ENCODE measurements at regions not wholly inside any gene's neighbourhood (a gene's known extent, or its start where the extent isn't known, plus 50 kb on each side); places are given as distances from the start of the nearest gene placed in this dataset.
"Not testable (repeated sequence)": the region's sequence is repeated elsewhere in the genome, so short reads cannot be mapped to it uniquely, and the experiment has no call there.

- no peaks in the 10 kb centered on the region for H3K9me3 ChIP-seq (replicated peaks)
- no peak overlapping the region for H3K4me3 ChIP-seq
- H3K4me1 ChIP-seq, result no peaks in the 10 kb centered on the region
- intact Hi-C loops (cut with micrococcal nuclease), result no loop called here
- no peaks in the 10 kb centered on the region for H3K36me3 ChIP-seq
- no peak for DNase-seq
- H3K27me3 ChIP-seq (ENCODE audit: low read depth), result no peaks in the 10 kb centered on the region
- no peak overlapping the region for H3K27ac ChIP-seq (replicated peaks)
- TF ChIP-seq, protein P1, sequence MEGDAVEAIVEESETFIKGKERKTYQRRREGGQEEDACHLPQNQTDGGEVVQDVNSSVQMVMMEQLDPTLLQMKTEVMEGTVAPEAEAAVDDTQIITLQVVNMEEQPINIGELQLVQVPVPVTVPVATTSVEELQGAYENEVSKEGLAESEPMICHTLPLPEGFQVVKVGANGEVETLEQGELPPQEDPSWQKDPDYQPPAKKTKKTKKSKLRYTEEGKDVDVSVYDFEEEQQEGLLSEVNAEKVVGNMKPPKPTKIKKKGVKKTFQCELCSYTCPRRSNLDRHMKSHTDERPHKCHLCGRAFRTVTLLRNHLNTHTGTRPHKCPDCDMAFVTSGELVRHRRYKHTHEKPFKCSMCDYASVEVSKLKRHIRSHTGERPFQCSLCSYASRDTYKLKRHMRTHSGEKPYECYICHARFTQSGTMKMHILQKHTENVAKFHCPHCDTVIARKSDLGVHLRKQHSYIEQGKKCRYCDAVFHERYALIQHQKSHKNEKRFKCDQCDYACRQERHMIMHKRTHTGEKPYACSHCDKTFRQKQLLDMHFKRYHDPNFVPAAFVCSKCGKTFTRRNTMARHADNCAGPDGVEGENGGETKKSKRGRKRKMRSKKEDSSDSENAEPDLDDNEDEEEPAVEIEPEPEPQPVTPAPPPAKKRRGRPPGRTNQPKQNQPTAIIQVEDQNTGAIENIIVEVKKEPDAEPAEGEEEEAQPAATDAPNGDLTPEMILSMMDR (IDR thresholded peaks at IDR 0.05; ENCODE audit: borderline replicate concordance), result no peak
Measured at GRCh38 chr5:1959231-1959630, 76.5 kb upstream of the IRX4 start.

DNA sequence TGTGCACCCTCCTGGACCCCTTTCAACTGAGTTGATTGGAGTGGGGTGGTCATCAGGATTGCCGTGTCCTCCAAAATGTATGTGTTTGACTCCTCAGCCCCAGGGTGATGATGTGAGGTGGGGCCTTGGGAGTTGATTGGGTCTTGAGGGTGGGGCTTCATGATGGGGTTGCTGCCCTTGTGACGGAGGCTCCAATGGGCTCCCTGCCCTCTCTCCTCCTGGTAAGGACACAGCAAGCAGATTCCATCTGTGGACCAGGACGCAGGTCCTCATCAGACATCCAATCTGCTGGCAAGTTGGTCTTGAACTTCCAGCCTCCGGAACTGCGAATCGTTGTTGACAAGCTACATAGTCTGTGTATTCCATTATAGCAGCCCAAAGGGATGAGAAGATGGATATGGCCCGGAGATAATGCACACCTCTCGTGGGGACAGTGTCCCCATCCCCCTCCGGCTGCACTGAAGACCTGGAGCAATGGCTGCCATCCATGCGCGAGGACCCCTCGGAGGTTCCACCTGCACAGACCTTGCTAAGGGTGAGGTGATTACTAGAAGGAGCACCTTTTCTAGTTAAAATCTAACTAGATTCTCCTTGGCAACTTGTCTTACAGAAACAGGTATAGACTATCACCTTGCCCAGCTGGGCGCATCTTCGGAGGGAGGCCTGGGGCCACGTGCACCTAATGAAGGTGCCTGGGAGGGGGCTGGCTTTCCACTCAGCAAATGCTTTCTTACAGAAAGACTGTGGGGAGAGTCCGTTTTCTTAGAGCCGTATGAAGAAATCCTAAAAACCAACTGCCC, 75.7 kb upstream of the IRX4 start:
- DNase-seq, result no peak
- intact Hi-C loops (cut with micrococcal nuclease), result no loop called here
- Histone ChIP-seq H3K27ac (replicated peaks) (no peak overlapping the region), H3K9me3 (replicated peaks) (no peaks in the 10 kb centered on the region), H3K27me3 (ENCODE audit: low read depth) (no peaks in the 10 kb centered on the region), H3K36me3 (no peaks in the 10 kb centered on the region), H3K4me3 (no peak overlapping the region), H3K4me1 (no peaks in the 10 kb centered on the region)
- TF ChIP-seq, protein P1 (IDR thresholded peaks at IDR 0.05; ENCODE audit: borderline replicate concordance), result no peak

DNA sequence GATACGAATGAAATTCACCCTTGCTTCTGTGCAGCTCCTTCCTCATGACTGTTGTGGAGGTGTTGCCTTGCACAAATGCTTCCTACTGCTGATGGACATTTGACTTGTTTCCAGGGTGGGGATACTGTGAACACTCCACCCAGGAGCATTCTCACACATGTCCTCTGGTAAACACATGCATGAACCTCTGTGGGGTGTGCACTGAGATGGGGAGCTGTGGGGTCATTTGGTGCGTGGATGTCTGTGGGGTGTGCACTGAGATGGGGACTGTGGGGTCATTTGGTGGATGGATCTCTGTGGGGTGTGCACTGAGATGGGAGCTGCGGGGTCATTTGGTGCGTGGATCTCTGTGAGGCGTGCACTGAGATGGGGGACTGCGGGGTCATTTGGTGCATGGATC, 72.9 kb upstream of the IRX4 start:
- intact Hi-C loops (cut with micrococcal nuclease), result no loop called here
- Histone ChIP-seq H3K36me3 (no peaks in the 10 kb centered on the region), H3K4me1 (no peaks in the 10 kb centered on the region), H3K4me3 (no peak overlapping the region), H3K27ac (replicated peaks) (no peak overlapping the region), H3K9me3 (replicated peaks) (no peaks in the 10 kb centered on the region), H3K27me3 (ENCODE audit: low read depth) (peaks cover 4% of the 10 kb centered on the region)
- DNase-seq, result no peak
- TF ChIP-seq, protein P1 (IDR thresholded peaks at IDR 0.05; ENCODE audit: borderline replicate concordance), result no peak

DNA sequence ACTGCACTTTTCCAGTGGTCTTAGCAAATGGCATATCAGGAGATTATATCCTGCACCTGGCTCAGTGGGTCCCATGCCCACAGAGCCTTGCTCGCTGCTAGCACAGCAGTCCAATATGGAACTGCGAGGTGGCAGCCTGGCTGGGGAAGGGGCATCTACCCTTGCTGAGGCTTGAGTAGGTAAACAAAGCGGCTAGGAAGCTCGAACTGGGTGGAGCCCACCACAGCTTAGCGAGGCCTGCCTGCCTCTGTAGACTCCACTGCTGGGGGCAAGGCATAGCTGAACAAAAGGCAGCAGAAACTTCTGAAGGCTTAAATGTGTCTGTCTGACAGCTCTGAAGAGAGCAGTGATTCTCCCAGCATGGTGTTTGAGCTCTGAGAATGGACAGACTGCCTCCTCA, 71.0 kb upstream of the IRX4 start:
- DNase-seq; H3K4me1 ChIP-seq; H3K4me3 ChIP-seq; H3K27me3 ChIP-seq (ENCODE audit: low read depth); intact Hi-C loops (cut with micrococcal nuclease); H3K9me3 ChIP-seq (replicated peaks); H3K36me3 ChIP-seq; H3K27ac ChIP-seq (replicated peaks): not testable (repeated sequence)

DNA sequence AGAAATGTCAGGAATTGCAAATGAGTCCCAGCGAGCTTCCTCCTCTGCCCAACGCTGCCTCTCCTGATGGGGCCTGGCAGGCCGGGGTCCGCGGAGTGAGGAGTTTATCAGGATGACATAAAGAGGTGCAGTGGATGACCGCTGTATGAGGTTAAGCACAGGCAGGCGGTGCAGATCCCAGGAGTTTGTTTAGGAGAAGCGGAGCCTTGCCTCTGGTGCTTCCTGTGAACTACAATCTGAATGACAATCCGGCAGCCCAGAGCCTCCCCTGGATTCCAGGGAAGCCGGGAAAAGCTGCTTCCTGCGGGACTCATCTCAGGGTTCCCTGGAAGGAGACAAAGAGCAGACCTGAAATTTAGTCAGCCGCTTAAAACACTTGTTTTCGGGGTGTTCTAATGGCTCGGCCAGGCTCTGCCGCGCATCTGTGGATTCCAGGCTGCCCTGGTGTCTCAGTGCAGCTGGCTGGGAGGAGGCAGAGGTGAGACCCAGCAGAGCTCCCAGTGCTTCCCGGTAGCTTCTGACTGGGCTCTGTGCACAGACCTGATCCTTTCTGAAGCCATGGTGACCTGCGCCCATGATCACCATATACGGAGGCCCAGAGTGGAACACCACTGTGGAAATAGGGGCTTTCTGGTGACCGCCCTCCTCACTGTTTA, 69.8 kb upstream of the IRX4 start:
- Histone ChIP-seq H3K36me3 (no peaks in the 10 kb centered on the region), H3K4me3 (no peak overlapping the region), H3K4me1 (peaks cover 20% of the 10 kb centered on the region), H3K27ac (replicated peaks) (no peak overlapping the region), H3K27me3 (ENCODE audit: low read depth) (peaks cover 4% of the 10 kb centered on the region), H3K9me3 (replicated peaks) (no peaks in the 10 kb centered on the region)
- DNase-seq, result no peak
- TF ChIP-seq, protein P1 (IDR thresholded peaks at IDR 0.05; ENCODE audit: borderline replicate concordance), result no peak
- intact Hi-C loops (cut with micrococcal nuclease), result no loop called here

DNA sequence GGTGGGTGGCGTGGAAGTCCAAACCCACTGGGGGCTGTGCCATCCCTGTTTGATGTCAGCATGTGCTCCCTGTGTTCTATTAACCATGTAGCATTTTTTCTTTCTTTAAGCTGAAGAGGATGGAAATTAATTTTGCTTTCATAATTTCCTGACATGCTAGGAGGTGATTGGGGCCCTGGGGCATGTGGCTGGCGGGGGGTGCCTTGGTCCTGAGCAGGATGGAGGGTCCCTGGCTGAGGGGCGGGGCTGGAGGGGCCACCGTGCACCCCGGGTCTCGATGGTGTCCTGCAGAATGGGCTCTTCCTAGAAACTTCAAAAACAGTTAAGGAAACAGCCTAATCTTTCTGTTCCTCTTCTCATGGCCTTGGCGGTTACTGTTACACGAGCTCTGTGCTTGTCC, 69.3 kb upstream of the IRX4 start:
- H3K27ac ChIP-seq (replicated peaks), result no peak overlapping the region
- H3K36me3 ChIP-seq, result no peaks in the 10 kb centered on the region
- no peak overlapping the region for H3K4me3 ChIP-seq
- H3K27me3 ChIP-seq (ENCODE audit: low read depth), result peaks cover 4% of the 10 kb centered on the region
- intact Hi-C loops (cut with micrococcal nuclease), result no loop called here
- no peaks in the 10 kb centered on the region for H3K9me3 ChIP-seq (replicated peaks)
- no peak for DNase-seq
- TF ChIP-seq, protein P1 (IDR thresholded peaks at IDR 0.05; ENCODE audit: borderline replicate concordance), result no peak
- H3K4me1 ChIP-seq, result peaks cover 25% of the 10 kb centered on the region

Data from left ventricle myocardium inferior (tissue), 1 donor.